ENCODE measurements at regions not wholly inside any gene's neighbourhood (a gene's known extent, or its start where the extent isn't known, plus 50 kb on each side); places are given as distances from the start of the nearest gene placed in this dataset.

DNA sequence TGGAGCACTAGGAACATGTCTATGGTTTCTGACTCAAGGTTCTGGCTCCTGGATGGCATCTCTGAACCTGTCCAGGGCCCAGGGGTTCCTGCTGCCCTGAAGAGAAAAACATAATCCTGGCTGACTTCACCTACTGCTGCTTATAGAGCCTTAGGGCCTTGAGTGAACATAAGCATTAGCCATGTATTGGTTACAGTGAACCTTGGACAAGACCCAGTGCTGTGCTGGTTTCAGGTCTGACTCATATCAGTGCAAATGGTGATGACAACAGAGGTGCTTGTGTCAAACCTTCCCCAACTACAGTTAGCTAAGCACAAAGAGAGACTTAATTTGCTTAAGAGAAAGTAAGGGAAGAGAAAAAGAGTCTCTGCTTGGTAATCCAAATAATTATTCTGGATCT lies 1047.2 kb downstream of the GLUD2 start:
- intact Hi-C loops (cut with micrococcal nuclease; ENCODE audit: unreplicated experiment) (no loop called here), in situ Hi-C loops (cut with MboI) (no loop called here)
- Histone ChIP-seq H3K9me3 (replicated peaks; ENCODE audit: control insufficient read depth, insufficient read depth, low read length) (no peaks in the 10 kb centered on the region; the same call in 2 of the 3 replicates), H4K20me1 (ENCODE audit: control insufficient read depth, insufficient read depth) (no peaks in the 10 kb centered on the region), H2AFZ (ENCODE audit: control insufficient read depth, low read depth, low read length) (no peak overlapping the region), H3K4me3 (no peak overlapping the region), H3K4me2 (ENCODE audit: control insufficient read depth, insufficient read depth) (no peak overlapping the region), H3K27ac (ENCODE audit: control insufficient read depth, insufficient read depth) (no peak overlapping the region), H3K4me1 (ENCODE audit: control insufficient read depth, insufficient read depth, low read length) (no peaks in the 10 kb centered on the region), H3K27me3 (replicated peaks in 1 of 2; ENCODE audit: control insufficient read depth in 2 of 2, insufficient read depth in 2 of 2, low read length in 1 of 2) (no peaks in the 10 kb centered on the region), H3K36me3 (ENCODE audit: control insufficient read depth in 2 of 2, insufficient read depth in 2 of 2, low read length in 1 of 2) (no peaks in the 10 kb centered on the region), H3K9ac (ENCODE audit: control insufficient read depth, insufficient read depth, low read length) (no peak overlapping the region), H3K79me2 (ENCODE audit: control insufficient read depth, insufficient read depth, low read length) (no peaks in the 10 kb centered on the region)
- FAIRE-seq, result no peak
- CTCF ChIA-PET, result no interaction called here
- no peak for DNase-seq (ENCODE audit: low read depth, low spot score)
- BruUV-seq (replicated peaks), result no TSS peak
- RAD21 ChIA-PET (ENCODE audit: unreplicated experiment), result no interaction called here
- peak; percentile 97 for ATAC-seq
- POLR2A ChIA-PET, result no interaction called here
- SMC1A ChIA-PET (ENCODE audit: uncharacterized antibody, unreplicated experiment), result no interaction called here
- no peak for TF ChIP-seq SREBF1 (IDR thresholded peaks at IDR 0.05; ENCODE audit: low read length)
- TF ChIP-seq ATF7 (IDR thresholded peaks at IDR 0.05; ENCODE audit: low read depth), result 0 out of 2 replicates have a peak, but pooled peaks have one; percentile 23
- TF ChIP-seq BCL11A (IDR thresholded peaks at IDR 0.05; ENCODE audit: low read depth, low read length), result 0 out of 2 replicates have a peak, but pooled peaks have one; percentile 18
- 0 out of 2 replicates have a peak, but pooled peaks have one; percentile 26 for TF ChIP-seq JUNB (IDR thresholded peaks at IDR 0.05)
- TF ChIP-seq NR2C1 (IDR thresholded peaks at IDR 0.05), result no peak
- TF ChIP-seq RBBP5 (conservative IDR thresholded peaks at IDR 0.05), result no peak
- peak in 1 of 2 experiments; percentile 38; a peak in 1 of 4 replicates for TF ChIP-seq IKZF2 (IDR thresholded peaks at IDR 0.05)
- TF ChIP-seq, protein P1, sequence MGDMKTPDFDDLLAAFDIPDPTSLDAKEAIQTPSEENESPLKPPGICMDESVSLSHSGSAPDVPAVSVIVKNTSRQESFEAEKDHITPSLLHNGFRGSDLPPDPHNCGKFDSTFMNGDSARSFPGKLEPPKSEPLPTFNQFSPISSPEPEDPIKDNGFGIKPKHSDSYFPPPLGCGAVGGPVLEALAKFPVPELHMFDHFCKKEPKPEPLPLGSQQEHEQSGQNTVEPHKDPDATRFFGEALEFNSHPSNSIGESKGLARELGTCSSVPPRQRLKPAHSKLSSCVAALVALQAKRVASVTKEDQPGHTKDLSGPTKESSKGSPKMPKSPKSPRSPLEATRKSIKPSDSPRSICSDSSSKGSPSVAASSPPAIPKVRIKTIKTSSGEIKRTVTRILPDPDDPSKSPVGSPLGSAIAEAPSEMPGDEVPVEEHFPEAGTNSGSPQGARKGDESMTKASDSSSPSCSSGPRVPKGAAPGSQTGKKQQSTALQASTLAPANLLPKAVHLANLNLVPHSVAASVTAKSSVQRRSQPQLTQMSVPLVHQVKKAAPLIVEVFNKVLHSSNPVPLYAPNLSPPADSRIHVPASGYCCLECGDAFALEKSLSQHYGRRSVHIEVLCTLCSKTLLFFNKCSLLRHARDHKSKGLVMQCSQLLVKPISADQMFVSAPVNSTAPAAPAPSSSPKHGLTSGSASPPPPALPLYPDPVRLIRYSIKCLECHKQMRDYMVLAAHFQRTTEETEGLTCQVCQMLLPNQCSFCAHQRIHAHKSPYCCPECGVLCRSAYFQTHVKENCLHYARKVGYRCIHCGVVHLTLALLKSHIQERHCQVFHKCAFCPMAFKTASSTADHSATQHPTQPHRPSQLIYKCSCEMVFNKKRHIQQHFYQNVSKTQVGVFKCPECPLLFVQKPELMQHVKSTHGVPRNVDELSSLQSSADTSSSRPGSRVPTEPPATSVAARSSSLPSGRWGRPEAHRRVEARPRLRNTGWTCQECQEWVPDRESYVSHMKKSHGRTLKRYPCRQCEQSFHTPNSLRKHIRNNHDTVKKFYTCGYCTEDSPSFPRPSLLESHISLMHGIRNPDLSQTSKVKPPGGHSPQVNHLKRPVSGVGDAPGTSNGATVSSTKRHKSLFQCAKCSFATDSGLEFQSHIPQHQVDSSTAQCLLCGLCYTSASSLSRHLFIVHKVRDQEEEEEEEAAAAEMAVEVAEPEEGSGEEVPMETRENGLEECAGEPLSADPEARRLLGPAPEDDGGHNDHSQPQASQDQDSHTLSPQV (IDR thresholded peaks at IDR 0.05), result no peak
- TF ChIP-seq EGR1 (IDR thresholded peaks at IDR 0.05; ENCODE audit: borderline replicate concordance in 1 of 2, low read depth in 2 of 2, low read length in 2 of 2), result no peak
- TF ChIP-seq SIX5 (IDR thresholded peaks at IDR 0.05; ENCODE audit: low read depth, low read length, severe bottlenecking), result no peak
- TF ChIP-seq, protein P2, sequence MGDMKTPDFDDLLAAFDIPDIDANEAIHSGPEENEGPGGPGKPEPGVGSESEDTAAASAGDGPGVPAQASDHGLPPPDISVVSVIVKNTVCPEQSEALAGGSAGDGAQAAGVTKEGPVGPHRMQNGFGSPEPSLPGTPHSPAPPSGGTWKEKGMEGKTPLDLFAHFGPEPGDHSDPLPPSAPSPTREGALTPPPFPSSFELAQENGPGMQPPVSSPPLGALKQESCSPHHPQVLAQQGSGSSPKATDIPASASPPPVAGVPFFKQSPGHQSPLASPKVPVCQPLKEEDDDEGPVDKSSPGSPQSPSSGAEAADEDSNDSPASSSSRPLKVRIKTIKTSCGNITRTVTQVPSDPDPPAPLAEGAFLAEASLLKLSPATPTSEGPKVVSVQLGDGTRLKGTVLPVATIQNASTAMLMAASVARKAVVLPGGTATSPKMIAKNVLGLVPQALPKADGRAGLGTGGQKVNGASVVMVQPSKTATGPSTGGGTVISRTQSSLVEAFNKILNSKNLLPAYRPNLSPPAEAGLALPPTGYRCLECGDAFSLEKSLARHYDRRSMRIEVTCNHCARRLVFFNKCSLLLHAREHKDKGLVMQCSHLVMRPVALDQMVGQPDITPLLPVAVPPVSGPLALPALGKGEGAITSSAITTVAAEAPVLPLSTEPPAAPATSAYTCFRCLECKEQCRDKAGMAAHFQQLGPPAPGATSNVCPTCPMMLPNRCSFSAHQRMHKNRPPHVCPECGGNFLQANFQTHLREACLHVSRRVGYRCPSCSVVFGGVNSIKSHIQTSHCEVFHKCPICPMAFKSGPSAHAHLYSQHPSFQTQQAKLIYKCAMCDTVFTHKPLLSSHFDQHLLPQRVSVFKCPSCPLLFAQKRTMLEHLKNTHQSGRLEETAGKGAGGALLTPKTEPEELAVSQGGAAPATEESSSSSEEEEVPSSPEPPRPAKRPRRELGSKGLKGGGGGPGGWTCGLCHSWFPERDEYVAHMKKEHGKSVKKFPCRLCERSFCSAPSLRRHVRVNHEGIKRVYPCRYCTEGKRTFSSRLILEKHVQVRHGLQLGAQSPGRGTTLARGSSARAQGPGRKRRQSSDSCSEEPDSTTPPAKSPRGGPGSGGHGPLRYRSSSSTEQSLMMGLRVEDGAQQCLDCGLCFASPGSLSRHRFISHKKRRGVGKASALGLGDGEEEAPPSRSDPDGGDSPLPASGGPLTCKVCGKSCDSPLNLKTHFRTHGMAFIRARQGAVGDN (IDR thresholded peaks at IDR 0.05), result 0 out of 2 replicates have a peak, but pooled peaks have one; percentile 19
- TF ChIP-seq, protein P3, sequence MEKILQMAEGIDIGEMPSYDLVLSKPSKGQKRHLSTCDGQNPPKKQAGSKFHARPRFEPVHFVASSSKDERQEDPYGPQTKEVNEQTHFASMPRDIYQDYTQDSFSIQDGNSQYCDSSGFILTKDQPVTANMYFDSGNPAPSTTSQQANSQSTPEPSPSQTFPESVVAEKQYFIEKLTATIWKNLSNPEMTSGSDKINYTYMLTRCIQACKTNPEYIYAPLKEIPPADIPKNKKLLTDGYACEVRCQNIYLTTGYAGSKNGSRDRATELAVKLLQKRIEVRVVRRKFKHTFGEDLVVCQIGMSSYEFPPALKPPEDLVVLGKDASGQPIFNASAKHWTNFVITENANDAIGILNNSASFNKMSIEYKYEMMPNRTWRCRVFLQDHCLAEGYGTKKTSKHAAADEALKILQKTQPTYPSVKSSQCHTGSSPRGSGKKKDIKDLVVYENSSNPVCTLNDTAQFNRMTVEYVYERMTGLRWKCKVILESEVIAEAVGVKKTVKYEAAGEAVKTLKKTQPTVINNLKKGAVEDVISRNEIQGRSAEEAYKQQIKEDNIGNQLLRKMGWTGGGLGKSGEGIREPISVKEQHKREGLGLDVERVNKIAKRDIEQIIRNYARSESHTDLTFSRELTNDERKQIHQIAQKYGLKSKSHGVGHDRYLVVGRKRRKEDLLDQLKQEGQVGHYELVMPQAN (conservative IDR thresholded peaks at IDR 0.05), result no peak
- TF ChIP-seq HDAC2 (IDR thresholded peaks at IDR 0.05), result no peak

All from GM12878 (cell line).